ENCODE measurements at regions not wholly inside any gene's neighbourhood (a gene's known extent, or its start where the extent isn't known, plus 50 kb on each side); places are given as distances from the start of the nearest gene placed in this dataset.

- TF ChIP-seq NFKB2 (CRISPR knock-in tag; IDR thresholded peaks at IDR 0.05; ENCODE audit: borderline replicate concordance), result no peak
- TF ChIP-seq ZNF879 (CRISPR knock-in tag; IDR thresholded peaks at IDR 0.05), result no peak
- TF ChIP-seq PRMT3 (CRISPR knock-in tag; IDR thresholded peaks at IDR 0.05; ENCODE audit: borderline replicate concordance, low read depth), result no peak
Measured at GRCh38 chr6:47879015-47879414, 97.2 kb downstream of the OPN5 start (continued).
